Adrenal gland (tissue), 5 donors: ENCODE measurements at regions not wholly inside any gene's neighbourhood (a gene's known extent, or its start where the extent isn't known, plus 50 kb on each side); places are given as distances from the start of the nearest gene placed in this dataset.

Experiments used
- CTCF ChIP-seq, 6 experiments: fragments of 450-650 bp in 4 of 6; fragments of 200-600 bp in 2 of 6; sonication (generic) in 1 of 6; IDR thresholded peaks; 1 replicate in 5 of 6; 2 replicates in 1 of 6; pipeline versions ENCODE4 v1.5.1 to v1.8.0; 2016 to 2021; ENCODE audit warnings: antibody characterized with exemption in 6 of 6, mild to moderate bottlenecking in 2 of 6, moderate library complexity in 1 of 6
- POLR2A ChIP-seq, 2 donors: fragments of 450-650 bp; IDR thresholded peaks; one replicate each; pipeline ENCODE4 v1.6.1; 2017; ENCODE audit warnings: antibody characterized with exemption in 2 of 2, mild to moderate bottlenecking in 2 of 2, moderate library complexity in 1 of 2
- donor health status: DM: no; HTN: no; CAD: no.

GRCh38 chr12:111089616-111090015 is 169.2 kb upstream of the MYL2 start:
- TF ChIP-seq CTCF (IDR thresholded peaks at IDR 0.05) = no peak
- TF ChIP-seq POLR2A (IDR thresholded peaks at IDR 0.05) = no peak
